Muscle layer of colon (tissue), 2 donors: ENCODE measurements at regions not wholly inside any gene's neighbourhood (a gene's known extent, or its start where the extent isn't known, plus 50 kb on each side); places are given as distances from the start of the nearest gene placed in this dataset.
"Not testable (repeated sequence)": the region's sequence is repeated elsewhere in the genome, so short reads cannot be mapped to it uniquely, and the experiment has no call there.

Experiments
- H3K27ac ChIP-seq: one replicate; pipeline ENCODE4 v1.7.0; 2013; ENCODE audit warnings: low read depth, mild to moderate bottlenecking, low read length, moderate library complexity
- H3K27me3 ChIP-seq, 2 donors: one replicate each; pipeline ENCODE4 v1.7.0; 2013; ENCODE audit warnings: low read length in 2 of 2, mild to moderate bottlenecking in 2 of 2; ENCODE audit not compliant: insufficient read depth in 2 of 2, control insufficient read depth in 1 of 2
- H3K36me3 ChIP-seq: one replicate; pipeline ENCODE4 v1.7.0; 2013; ENCODE audit warnings: mild to moderate bottlenecking, low read length; ENCODE audit not compliant: insufficient read depth
- H3K4me1 ChIP-seq: one replicate; pipeline ENCODE4 v1.7.0; 2013; ENCODE audit warnings: mild to moderate bottlenecking, low read length; ENCODE audit not compliant: insufficient read depth
- H3K4me3 ChIP-seq, 2 donors: one replicate each; pipeline ENCODE4 v1.7.0; 2013; ENCODE audit warnings: low read length in 2 of 2, low read depth in 1 of 2, mild to moderate bottlenecking in 1 of 2, moderate library complexity in 1 of 2
- H3K9ac ChIP-seq: one replicate; pipeline ENCODE4 v1.7.0; 2013; ENCODE audit warnings: low read length
- H3K9me3 ChIP-seq: one replicate; pipeline ENCODE4 v1.7.0; 2013; ENCODE audit warnings: mild to moderate bottlenecking, low read length
- donor health status: abdominal sarcoma.
- donor health status: Adenocarcinoma of cecum.

DNA sequence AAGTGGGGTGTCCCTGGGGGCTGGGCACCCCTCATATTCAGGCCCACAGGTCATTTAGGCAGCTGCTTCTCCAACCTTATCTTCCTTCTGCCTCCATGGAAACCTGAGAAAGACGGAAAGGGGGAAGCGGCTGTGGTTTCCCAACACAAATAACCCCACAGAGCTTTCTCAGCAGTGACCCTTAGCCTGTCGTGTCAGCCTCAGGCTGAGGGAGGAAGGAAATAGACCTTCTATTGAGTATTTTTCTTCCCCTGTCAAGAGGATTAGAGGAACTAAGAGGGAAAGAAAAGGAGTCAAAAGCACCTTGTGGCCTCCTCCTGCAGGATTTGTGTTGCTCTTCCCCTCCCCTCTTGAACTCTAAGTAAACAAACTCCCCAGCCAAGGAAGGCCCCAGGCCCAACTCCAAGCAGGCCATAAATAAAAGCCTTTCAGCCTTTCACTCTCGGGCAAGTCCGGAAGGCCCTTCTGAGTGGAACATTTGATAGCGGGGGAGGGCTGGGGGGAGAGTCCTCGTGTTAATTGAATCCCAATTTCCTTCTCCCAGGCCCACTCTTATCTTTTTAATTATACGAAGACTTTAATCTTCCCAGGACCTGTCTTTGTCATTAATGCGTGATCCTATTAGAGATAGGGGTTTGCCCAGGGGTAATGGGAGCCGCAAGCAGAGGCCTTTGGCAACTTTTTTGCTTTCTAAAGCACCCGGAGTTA lies 121.8 kb downstream of the TRIM43 start:
- H3K27ac ChIP-seq, H3K36me3 ChIP-seq, H3K27me3 ChIP-seq, H3K4me1 ChIP-seq, H3K9ac ChIP-seq, H3K9me3 ChIP-seq, H3K4me3 ChIP-seq: not testable (repeated sequence)

DNA sequence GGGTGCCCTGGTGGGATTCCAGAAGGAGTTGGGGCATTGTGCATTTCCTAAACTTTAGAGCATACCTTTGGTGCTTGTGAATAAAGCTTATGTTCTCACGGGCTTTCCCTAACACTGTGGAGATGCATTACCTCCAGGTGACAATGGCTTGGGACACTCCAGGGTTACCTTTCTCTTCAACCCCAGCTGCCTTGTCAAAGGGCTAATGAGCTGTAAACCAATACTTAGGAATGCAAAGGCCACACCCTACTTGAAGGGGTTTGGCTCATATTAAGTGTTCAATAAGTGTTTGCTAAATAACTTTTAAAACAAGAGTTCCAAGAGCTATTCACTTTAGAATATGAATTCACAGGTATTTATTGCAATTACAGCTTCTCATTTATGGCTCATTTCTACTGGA lies 122.6 kb downstream of the TRIM43 start:
- not testable (repeated sequence) for H3K36me3 ChIP-seq, H3K9ac ChIP-seq, H3K4me1 ChIP-seq

DNA sequence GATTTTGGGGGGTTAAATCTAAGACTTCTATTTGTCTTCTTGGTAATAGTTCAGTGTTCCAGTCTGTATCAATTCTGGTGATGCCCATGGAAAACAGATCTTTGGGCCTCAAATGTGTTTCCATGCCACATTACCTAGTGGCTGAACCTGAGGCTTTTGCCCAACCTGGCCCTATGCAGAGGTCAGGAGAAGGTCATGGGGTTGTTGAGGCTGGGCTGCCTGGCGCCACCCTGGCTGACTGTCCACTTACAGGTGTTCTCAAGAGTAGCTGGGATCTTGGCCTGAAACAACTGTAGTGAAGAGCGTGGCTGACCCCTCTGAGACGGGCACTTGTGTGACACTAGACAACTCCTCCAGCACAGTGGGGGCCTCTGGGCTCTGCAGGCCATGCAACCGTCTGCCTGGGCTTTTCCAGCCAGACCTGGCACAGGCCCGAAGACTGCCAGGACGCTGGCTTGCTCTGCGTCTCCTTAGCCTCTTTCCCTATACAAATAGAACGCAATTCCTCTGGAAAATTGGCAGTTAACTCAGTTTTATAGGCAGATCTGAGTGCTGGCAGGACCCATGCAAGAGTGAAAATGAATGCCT lies 127.8 kb downstream of the TRIM43 start:
- Histone ChIP-seq H3K4me1 (no peaks in the 10 kb centered on the region), H3K9ac (no peak overlapping the region), H3K4me3 (no peak overlapping the region), H3K27ac (no peak overlapping the region), H3K27me3 (no peaks in the 10 kb centered on the region), H3K36me3 (no peaks in the 10 kb centered on the region), H3K9me3 (no peaks in the 10 kb centered on the region)

More for the DNA sequence above, 122.6 kb downstream of the TRIM43 start:
- H3K27ac ChIP-seq, H3K27me3 ChIP-seq, H3K4me3 ChIP-seq, H3K9me3 ChIP-seq: not testable (repeated sequence)

DNA sequence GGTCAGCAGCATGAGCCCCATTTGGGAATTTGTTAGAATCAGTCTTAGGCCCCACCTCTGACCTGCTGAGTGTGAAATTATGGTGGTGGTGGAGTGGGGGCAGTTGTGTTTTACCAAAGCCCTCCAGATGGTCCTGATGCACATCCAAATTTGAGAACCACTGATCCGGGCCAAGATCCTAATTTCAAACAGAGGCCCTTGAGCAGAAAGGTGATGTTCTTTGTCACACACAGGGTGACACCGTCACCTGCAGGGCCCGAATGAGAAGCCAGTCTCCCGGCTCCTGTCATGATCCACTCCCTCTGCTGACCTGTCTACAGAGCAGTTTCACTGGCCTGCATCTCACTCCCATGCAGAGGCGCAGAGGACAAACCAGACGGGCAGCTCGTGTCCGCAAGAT lies 129.9 kb downstream of the TRIM43 start:
- H3K4me3 ChIP-seq: no peak overlapping the region
- no peaks in the 10 kb centered on the region for H3K36me3 ChIP-seq
- H3K27ac ChIP-seq: no peak overlapping the region

DNA sequence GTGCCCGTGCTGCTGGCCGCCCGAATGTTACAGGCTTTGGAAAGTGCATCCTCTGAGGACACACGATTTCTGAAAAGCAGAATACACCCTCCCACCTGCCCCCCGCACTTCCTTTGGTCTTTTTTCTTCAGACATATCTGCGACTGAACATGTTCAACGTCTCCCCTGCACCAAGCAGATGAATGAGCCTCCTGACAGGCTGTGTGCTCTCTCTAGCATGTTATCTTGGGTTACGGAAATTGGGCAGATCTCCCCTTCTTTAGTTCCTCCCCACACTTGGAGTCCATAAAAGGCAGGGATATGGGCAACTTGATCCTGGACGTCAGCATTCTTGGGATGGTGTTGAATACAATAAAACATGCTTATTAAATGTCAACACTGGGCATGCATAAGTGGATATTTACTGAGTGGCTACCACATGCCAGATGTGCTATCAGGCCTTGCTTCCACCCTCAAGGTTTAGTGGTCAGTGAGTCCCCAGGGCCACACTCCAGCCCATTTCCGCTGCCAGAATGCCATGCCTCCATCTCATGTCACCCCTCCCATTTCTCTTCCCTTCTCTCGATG lies 130.4 kb downstream of the TRIM43 start:
- Histone ChIP-seq H3K27ac (no peak overlapping the region), H3K9me3 (no peaks in the 10 kb centered on the region), H3K27me3 (no peaks in the 10 kb centered on the region), H3K4me3 (no peak overlapping the region), H3K9ac (no peak overlapping the region), H3K36me3 (no peaks in the 10 kb centered on the region), H3K4me1 (no peaks in the 10 kb centered on the region)

More for the DNA sequence above, 129.9 kb downstream of the TRIM43 start:
- Histone ChIP-seq H3K9me3 (no peaks in the 10 kb centered on the region), H3K9ac (no peak overlapping the region), H3K27me3 (no peaks in the 10 kb centered on the region), H3K4me1 (no peaks in the 10 kb centered on the region)

DNA sequence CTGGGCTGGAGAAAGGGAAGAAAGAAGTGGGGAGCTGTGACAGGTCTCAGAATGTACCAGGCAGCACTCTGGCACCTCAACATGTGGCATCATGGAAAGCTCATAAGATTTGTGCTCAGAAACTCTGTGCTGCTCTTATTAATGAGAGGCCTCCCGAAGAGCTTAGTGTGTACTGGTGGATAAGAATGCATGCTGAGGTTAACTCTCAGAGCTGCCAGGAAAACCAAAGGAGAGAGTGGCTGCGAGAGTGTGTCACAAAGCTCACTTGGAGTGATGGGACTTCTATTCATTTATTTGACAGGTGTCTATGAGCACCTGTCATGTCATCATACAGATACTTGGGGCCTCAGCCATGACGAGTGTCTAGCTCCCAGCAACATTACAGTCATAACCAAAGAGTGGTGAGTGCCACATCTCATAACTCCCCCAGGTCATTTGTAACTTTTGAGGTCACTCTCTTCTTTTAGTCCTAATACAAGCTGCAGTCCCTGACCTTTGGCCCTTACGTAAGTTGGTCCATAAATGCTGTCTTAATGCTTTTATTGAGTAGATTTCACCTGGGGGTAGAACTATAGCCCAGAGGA lies 131.9 kb downstream of the TRIM43 start:
- not testable (repeated sequence) for H3K4me1 ChIP-seq, H3K9ac ChIP-seq, H3K27me3 ChIP-seq, H3K4me3 ChIP-seq, H3K27ac ChIP-seq, H3K36me3 ChIP-seq, H3K9me3 ChIP-seq

DNA sequence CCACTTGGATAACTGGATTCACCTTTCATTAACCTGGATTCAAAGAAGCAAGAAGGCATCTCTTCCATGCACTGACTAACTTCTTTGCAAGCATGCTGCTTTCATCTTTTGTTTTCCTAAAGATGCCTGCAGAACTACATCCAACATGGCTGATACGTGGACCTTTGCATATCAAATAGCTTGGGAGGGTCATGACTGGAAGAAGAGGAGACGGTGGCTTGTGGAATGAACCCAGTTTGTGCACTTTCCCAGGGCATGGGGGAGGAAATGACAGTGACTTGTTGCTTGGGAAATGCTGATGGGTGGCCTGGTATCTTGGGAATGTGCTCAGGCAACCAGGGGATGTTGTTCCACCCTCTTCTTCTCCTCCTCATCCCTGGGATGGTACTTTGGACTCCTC lies 133.4 kb downstream of the TRIM43 start:
- not testable (repeated sequence) for H3K9me3 ChIP-seq, H3K4me1 ChIP-seq, H3K27me3 ChIP-seq, H3K4me3 ChIP-seq, H3K9ac ChIP-seq, H3K27ac ChIP-seq, H3K36me3 ChIP-seq

DNA sequence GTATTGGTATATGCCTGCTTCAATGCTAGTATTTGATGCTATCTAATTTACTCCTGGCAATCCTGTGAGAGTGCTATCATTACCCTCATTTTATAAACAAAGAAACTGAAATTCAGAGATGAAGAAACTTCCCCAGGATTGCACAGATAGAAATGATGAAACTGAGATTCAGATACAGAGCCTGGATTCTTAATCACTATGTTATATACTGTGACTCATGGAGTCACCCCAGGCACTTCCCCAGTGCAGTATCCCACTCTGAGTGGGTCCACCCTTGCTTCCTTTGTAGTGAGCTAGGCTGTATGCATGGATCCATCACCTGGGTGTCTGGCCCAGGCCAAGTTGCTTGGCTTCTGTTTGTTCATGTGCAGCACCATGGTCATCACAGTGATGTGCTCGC lies 133.9 kb downstream of the TRIM43 start:
- not testable (repeated sequence) for H3K9ac ChIP-seq, H3K27ac ChIP-seq, H3K4me3 ChIP-seq, H3K27me3 ChIP-seq, H3K36me3 ChIP-seq, H3K9me3 ChIP-seq, H3K4me1 ChIP-seq

DNA sequence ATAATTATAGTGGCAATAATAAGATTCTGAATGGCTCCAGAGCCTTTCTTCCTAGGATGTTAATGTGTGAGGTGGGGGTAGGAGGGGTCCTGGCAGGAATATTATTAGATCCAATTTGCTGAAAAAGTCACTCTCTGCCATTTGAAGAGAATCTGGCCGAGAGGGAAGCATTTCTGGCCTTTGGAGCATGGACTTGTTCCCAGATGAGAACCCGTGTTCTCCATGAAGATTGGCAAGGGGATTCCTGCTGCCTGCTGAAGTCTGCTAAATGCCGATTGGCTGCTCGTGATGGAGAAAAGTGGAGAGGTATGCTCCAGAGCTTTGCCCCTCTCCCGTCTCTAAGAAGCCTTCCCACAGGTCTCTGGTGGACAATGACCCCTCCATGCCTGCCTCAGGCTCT lies 135.6 kb downstream of the TRIM43 start:
- not testable (repeated sequence) for H3K27ac ChIP-seq, H3K9ac ChIP-seq, H3K9me3 ChIP-seq, H3K36me3 ChIP-seq, H3K4me1 ChIP-seq, H3K4me3 ChIP-seq, H3K27me3 ChIP-seq

DNA sequence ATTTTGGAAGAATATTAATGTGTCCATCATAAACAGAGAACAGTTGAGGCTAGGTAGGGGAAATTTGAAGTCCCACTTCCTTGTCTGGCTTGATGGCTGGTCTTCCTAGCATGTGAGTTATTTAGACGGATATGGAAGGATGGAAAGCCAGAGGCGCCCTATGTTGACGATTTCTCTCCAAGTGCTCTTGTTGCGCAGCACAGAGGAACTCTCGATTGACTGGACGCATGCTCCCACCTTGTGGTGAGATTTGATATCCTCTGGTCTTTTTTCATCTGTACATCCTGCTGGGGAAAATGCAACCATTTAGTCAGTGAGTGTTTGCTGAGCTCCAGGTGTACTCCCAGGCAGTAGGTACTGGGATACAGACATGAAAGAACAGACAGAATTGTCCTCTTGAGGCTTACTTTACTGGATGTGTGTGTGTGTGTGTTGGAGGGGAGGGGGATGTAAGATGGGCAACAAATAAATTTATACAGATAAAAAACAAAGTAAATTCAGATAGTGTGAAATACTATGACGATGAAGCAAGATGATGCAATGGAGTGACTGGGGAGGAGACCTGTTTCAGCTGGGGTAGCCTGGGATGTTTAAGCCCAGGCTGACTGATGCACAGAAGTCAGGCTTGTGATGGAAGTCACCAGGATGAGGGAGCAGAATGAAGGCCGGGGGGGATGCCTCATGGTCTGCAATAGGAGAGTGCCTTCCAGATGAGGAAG lies 137.2 kb downstream of the TRIM43 start:
- Histone ChIP-seq H3K27ac (no peak overlapping the region), H3K4me3 (no peak overlapping the region)

DNA sequence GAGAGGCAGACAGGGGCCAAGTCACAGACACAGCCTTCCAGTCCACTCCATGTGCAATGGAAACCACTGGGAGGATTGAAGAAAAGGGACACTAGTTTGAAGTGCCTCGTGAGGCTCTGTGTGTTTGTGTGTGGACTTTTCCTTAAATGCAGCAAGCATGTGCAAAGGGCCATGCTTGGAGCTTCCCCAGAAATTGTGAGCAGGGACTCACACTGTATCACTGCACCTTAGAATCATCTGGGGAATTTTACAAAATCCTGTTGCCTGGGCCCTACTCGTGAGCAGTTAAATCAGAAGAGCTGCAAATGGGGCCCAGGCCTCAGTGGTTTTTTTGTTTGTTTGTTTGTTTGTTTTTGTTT lies 137.8 kb downstream of the TRIM43 start:
- Histone ChIP-seq H3K36me3 (no peaks in the 10 kb centered on the region), H3K27me3 (no peaks in the 10 kb centered on the region), H3K9me3 (no peaks in the 10 kb centered on the region), H3K9ac (no peak overlapping the region), H3K4me3 (no peak overlapping the region), H3K4me1 (no peaks in the 10 kb centered on the region), H3K27ac (no peak overlapping the region)

More for the DNA sequence above, 137.2 kb downstream of the TRIM43 start:
- no peaks in the 10 kb centered on the region for H3K36me3 ChIP-seq
- no peak overlapping the region for H3K9ac ChIP-seq
- H3K4me1 ChIP-seq: no peaks in the 10 kb centered on the region
- H3K9me3 ChIP-seq: no peaks in the 10 kb centered on the region
- no peaks in the 10 kb centered on the region for H3K27me3 ChIP-seq
